ENCODE measurements at regions not wholly inside any gene's neighbourhood (a gene's known extent, or its start where the extent isn't known, plus 50 kb on each side); places are given as distances from the start of the nearest gene placed in this dataset.
"Not testable (repeated sequence)": the region's sequence is repeated elsewhere in the genome, so short reads cannot be mapped to it uniquely, and the experiment has no call there.

DNA sequence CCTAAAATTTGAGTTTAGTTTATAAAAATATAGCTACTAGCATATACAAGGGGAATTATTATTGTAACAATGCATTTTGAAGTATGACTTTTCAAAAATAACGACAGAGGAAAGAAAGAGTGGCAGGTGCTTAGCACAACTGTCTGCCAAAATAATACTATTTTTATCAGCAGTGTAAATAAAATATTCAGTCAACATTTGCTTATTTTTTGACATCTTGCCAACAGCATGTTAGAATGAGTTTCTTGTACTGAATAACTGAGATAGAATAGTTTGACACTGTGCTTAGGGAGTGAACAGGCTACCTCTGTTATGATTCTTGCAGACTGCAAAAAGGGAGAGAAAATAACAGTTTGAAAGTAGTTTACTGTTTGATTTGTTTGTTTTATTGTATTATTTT lies 909.8 kb downstream of the BRINP3 start:
- no peak overlapping the region for H3K27ac ChIP-seq
- no peak for DNase-seq (ENCODE audit: low read depth, low spot score)

DNA sequence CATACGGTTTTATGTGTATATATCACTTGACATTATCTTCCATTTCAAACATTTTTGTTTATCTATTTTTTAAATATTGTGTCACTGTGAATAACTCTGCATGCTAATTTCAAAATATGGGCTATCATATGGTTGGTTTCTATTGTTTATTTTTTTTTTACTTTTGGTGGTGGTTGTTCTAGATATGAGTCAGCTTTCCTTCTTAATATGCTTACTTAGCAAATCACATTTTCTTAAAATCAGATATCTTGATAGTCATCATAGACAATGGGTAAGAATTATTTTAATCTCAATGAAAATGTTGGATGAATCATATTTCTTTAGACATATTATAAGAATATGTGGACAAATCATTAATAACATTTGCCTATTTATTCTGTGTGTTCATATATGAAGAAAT lies 881.5 kb downstream of the BRINP3 start:
- H3K27ac ChIP-seq = no peak overlapping the region
- no peak for DNase-seq (ENCODE audit: low read depth, low spot score)

DNA sequence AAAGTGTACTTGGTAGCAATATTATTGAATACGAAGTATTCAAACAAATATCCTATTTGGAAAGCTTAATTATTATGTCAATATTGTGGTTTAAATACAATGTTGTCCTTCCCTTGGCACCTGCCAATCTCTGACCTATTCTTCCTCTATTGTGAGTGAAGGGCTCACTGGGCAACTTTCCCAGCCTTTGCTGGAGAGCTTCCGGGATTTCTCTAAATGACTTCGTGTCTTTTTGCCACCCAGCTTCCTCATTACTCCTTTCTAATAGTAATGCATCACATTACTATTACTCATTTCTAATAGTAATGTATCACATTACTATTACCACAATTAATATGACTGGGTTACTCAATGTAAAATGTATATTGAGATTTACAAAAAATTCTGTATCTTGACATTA lies 880.6 kb downstream of the BRINP3 start:
- peak; percentile 2 for DNase-seq (ENCODE audit: low read depth, low spot score)
- H3K27ac ChIP-seq = no peak overlapping the region

DNA sequence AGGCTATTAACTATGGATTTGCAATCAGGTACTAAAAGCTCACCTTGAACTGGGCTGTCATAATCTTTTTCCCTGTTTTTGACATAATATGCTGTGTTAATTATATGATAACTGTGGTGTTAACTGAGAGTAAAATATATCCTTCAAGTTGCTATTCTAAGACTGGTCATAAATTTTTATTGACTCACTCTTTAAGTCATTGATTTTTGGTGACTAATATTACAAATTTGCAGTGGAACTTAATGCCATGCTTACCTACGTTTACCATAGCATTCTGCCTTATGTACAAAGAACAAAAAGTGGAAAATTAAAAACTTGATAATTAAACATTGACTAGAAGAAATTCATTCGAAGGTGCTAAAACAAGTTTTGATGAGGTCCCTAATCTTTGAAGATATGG lies 872.4 kb downstream of the BRINP3 start:
- no peak for DNase-seq (ENCODE audit: low read depth, low spot score)
- no peak overlapping the region for H3K27ac ChIP-seq

DNA sequence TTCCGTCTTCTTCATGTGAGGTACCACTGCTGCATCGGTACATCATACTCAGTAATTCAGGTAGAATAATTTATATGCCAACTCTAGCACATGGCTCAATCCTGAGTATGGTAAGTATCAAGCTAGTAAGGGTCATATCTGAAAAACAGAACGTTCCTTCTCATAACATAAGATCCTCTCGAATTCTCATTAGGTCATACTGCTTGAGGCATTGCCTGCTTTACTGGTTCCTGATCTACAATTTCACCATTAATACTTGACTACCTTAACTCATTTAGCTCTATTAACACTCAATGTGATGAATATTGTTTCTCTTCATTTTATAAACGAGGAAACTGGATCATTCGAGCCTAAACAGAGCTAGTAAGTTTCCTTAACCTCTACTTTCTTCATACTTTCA lies 871.6 kb downstream of the BRINP3 start:
- DNase-seq (ENCODE audit: low read depth, low spot score) = no peak
- H3K27ac ChIP-seq = no peak overlapping the region

DNA sequence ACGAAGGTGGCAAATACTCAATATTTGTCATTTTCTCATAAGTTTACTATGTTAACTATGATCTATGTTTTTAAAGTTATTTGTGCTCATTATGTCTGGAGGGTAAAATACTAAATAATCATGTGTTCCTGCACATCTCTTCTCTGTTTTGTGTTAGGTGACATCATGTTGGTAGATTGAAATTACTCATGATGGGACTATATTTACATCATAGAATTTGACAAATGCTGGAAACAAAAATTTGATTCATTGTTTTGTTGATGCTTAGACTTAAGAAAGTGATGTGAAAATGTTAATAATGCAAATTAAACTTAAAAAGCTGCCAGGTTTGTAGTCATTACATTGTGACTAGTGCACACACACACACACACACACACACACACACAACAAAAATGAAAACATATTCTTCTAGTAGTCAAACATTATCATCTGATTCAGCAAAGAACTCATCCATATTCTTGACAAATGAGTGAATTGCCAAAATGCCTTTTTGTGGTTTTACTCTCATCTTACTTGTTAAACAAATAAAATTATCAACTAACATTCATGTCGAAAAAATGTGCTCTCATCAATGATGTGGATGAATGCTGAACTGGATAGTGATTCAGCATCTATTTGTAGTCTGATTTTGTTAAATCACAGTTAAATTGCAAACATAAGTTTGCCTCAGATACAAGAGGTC lies 870.7 kb downstream of the BRINP3 start:
- DNase-seq (ENCODE audit: low read depth, low spot score) = peak; percentile 48
- no peak overlapping the region for H3K27ac ChIP-seq

DNA sequence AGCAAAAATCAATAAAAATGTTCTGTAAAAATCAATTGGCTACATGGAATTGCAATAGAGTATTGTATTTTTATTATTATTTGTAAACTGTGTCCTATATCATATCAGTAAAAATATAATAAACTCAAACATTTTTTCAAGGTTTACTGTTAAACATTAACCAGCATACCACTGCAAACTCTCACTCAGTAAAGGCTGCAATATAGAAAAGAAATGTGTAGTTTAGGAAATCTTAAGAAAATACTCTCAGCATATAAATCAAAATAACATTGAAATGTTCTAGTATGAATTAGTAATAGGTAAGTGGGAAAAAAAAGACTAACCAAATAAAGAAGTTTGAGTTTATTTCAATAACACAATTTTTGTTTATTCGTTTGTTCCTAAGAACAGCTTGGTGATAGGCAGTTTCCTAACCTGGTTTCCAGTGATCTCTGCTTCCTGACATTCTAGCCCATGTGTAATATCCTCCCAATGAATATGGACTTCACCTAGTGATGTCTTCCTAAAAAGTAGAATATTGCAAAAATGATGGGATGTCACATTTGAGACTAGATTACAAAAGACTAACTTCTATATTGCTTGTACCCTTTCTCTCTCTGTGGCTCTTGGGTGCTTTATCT lies 870.1 kb downstream of the BRINP3 start:
- H3K27ac ChIP-seq = no peak overlapping the region
- no peak for DNase-seq (ENCODE audit: low read depth, low spot score)

DNA sequence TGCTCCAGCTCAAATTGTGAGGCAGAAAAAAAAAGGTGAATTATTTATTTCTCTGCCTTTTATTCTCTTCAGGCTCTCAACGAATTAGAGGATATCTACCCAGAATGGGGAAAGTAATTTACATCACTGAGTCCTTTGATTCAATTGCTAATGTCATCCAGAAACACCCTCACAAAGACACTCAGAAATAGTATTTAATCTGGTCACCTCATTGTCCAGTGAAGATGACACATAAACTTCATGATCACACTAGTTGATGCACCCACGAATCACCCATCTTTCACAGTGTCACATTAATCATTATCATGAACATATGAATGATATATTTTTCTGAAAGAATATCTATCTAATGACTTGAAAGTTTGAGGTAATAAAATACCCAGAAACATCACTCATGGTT lies 868.5 kb downstream of the BRINP3 start:
- H3K27ac ChIP-seq = no peak overlapping the region
- DNase-seq (ENCODE audit: low read depth, low spot score) = no peak

DNA sequence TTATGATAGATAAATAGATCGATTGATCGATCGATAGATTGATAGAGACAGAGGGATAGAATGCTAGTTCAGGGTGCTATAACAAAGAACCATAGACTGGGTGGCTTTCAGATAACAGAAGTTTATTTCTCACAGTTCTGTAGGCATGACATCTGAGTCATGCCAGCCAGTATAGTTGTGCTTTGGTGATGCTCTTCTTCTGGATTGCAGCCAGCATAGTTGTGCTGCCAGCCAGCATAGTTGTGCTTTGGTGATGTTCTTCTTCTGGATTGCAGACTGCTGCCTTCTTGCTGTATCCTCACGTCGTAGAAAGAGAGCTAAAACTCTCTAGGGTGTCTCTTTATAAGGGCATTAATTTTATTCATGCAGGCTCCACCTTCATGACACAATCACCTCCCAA lies 860.8 kb downstream of the BRINP3 start:
- DNase-seq (ENCODE audit: low read depth, low spot score) = peak; percentile 41
- no peak overlapping the region for H3K27ac ChIP-seq

DNA sequence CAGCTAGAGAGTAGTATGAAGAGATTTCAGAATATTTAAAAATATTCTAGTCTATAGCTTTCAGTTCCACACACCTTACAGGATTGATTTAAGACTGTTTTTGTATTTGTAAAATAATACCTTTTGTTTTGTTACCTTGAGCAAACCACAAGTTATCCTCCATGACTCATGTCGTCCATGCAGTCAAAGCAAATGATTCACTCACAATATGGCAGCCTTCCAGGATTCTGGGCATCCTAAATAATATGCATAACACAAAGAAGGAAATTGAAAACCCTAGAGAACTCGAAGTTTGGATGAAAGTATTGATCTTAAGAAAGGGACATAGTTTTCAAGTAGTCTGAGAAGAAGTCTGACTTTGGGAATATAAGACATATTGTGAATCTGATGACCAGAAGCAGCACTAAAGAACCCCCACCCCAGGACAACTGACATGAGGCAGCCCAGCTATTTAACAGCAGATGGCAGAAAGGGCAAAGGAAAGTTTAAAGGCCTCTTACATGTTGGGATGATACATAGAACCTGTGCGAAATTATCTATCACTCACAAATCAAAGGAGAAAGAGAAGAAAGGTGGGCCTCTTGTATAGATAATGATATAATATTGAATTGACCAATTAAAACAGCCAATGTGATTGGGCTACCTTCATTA lies 857.9 kb downstream of the BRINP3 start:
- peak; percentile 89 for DNase-seq (ENCODE audit: low read depth, low spot score)
- no peak overlapping the region for H3K27ac ChIP-seq

DNA sequence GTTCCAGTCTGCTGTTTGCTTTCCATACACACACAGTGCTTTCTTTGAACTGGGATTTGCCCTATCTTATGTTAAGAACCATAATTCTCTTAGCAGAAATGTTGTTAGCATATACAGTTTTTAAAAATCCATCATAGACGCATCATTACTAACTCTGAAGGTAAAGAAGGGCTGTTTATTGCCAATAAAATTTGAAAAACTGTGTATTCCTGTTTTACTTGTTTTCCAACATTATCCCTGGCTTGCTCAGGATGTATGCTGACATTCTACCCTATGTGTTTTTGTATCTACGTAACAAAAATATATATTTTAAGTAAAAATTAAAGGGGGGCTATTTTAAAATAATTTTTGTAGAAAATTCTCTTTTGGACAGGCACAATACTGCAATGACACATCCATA lies 857.2 kb downstream of the BRINP3 start:
- no peak overlapping the region for H3K27ac ChIP-seq
- DNase-seq (ENCODE audit: low read depth, low spot score) = no peak

DNA sequence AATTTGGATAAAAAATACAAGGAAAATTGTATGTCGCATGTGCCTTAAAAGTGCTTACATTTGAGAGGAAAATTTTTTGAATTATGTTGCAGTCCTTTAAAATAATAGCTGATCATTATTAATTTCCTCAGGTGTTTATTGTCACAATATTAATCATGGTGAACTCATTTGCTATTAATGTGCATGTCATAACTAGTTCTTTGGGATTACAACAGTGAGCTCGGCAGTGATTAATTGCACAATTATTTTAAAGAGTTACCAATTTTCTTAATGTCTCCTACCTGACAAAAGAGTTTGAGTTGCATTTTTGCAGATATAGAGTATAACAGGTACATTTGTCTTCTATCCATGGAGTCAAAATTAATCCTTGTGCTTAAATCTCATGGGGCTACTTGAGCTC lies 854.3 kb downstream of the BRINP3 start:
- no peak overlapping the region for H3K27ac ChIP-seq
- DNase-seq (ENCODE audit: low read depth, low spot score) = no peak

DNA sequence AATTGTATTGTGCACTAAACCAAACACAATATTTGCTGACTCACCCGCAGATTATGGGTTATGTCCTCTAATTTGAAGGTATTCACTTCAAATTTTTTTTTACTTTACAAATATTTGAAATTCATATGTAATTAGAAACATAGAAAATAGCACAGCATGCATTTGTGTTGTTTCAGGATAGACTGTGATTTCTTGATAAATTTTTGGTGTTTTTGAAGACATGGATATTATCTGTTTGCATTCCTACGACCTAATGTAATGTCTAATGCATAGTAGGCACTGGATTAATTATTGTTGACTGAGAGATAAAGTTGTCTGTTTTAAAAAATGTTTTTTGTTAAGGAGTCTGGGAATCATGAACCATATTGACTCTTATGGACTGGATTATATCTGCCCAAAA lies 850.2 kb downstream of the BRINP3 start:
- DNase-seq (ENCODE audit: low read depth, low spot score) = no peak
- no peak overlapping the region for H3K27ac ChIP-seq

DNA sequence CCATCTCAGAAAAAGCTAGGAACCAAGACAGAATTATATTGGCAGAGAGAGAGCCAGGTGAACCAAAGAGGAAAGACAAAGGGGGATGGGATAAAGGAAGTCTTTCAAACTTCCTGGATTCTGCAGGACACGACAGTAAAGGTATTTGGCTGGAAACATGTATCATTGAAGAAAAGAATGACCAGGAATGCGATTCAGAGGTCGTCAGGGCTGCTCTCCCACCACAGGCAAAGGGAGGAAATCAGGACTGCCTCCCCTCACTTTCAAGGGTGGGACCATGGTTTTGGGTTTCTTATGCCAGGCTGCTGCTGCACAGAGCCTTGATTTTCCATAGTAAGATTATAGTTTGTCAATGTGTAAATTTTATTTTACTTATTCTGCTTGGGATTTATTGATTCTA lies 848.8 kb downstream of the BRINP3 start:
- DNase-seq (ENCODE audit: low read depth, low spot score) = no peak
- H3K27ac ChIP-seq = no peak overlapping the region

DNA sequence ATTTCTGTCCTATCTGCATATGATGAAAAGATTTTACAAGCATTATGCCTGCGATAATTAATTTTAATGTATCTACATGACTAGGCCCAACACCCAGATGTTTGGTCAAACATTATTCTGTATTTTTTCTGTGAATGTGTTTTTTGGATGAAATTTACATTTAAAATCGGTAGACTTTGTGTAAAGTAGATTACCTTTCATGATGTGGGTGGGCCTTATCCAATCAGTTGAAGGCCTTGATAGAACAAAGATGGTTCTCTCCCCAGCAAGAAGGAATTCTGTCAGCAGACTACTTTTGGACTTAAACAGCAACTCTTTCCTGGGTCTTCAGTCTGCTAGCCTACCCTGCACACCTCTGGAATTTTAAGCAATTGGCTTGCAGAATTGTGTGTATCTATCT lies 844.0 kb downstream of the BRINP3 start:
- no peak overlapping the region for H3K27ac ChIP-seq
- no peak for DNase-seq (ENCODE audit: low read depth, low spot score)

DNA sequence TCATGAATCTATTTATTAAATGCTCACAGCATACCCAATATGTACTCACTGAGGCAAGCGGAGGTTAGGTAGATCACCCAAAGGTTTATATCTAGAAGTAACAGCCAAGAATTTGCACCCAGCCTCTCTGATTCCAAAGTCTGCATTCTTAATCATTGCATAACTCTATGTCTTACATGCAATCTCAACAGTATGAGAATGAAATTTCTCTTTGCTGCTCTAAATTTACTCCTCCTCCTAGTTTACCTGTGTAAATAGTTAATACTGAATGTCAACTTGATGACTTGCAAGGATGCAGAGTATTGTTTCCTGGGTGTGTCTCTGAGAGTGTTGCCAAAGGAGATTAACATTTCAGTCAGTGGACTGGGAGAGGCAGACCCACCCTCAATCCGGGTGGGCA lies 840.6 kb downstream of the BRINP3 start:
- no peak for DNase-seq (ENCODE audit: low read depth, low spot score)
- no peak overlapping the region for H3K27ac ChIP-seq

DNA sequence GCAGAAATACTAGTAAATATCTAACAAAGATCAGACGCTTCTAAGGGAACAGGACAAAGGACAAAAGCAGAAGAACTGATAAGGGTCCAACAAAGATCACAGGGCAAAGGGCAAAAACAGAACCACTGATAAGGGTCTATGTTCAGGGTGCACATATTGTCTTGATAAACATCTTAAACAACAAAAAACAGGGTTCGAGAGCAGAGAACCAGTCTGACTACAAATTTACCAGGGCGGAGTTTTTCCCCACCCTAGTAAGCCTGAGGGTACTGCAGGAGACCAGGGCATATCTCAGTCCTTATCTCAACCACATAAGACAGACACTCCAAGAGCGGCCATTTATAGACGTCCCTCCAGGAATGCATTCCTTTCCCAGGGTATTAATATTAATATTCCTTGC lies 833.5 kb downstream of the BRINP3 start:
- H3K27ac ChIP-seq; DNase-seq (ENCODE audit: low read depth, low spot score): not testable (repeated sequence)

DNA sequence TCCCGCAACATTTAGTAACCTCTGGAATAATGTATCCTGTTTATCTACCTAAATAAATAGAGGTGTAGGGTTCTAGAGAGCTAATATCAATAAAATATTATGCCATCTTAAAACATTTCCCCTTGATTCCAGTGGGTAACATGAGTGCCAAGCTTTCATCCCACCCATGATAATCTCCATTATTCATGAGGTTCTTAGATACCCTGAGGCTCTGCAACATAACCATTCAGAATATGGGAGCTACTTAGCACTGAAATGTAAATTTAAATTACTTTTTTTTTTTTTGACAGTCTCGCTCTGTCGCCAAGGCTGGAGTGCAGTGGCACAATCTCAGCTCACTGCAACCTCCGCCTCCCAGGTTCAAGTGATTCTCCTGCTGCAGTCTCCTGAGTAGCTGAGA lies 832.7 kb downstream of the BRINP3 start:
- no peak for DNase-seq (ENCODE audit: low read depth, low spot score)

DNA sequence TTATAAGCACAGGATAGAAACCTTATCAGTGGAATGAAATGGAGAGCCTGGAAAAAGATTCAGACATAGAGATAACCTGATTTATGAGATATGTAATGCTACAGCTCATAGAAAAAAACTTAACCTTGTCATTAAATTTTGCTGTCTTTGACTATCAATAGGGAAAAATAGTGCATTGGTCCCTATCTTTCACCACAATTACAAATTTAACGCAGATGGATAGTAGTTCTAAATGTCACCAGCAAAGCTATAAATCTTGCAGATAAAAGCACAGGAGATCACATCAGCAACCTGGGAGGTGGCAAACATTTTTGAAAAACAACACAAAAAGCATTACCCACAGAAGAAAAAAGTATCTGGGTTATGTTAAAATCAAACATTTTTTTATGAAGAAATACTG lies 831.6 kb downstream of the BRINP3 start:
- no peak for DNase-seq (ENCODE audit: low read depth, low spot score)
- no peak overlapping the region for H3K27ac ChIP-seq

More for the DNA sequence above, 832.7 kb downstream of the BRINP3 start:
- H3K27ac ChIP-seq = no peak overlapping the region

DNA sequence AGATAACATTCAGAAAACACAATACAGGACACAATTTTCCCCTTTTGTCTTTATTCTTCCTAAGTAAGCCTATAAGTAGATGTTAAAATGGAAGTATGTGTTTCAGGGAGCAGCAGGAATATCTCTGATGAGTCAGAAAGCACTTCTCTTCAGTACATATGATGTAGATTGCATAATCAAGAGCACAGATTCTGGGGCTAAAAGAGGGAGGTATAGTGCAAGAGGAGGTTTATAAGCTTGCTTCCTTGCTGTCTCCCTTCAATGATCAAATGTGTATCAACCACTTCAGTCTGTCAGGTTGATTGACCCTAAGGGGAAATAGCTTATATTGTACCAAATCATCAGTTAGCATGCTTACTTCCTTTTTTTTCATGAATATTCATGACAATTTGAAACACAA lies 822.8 kb downstream of the BRINP3 start:
- no peak overlapping the region for H3K27ac ChIP-seq
- no peak for DNase-seq (ENCODE audit: low read depth, low spot score)

DNA sequence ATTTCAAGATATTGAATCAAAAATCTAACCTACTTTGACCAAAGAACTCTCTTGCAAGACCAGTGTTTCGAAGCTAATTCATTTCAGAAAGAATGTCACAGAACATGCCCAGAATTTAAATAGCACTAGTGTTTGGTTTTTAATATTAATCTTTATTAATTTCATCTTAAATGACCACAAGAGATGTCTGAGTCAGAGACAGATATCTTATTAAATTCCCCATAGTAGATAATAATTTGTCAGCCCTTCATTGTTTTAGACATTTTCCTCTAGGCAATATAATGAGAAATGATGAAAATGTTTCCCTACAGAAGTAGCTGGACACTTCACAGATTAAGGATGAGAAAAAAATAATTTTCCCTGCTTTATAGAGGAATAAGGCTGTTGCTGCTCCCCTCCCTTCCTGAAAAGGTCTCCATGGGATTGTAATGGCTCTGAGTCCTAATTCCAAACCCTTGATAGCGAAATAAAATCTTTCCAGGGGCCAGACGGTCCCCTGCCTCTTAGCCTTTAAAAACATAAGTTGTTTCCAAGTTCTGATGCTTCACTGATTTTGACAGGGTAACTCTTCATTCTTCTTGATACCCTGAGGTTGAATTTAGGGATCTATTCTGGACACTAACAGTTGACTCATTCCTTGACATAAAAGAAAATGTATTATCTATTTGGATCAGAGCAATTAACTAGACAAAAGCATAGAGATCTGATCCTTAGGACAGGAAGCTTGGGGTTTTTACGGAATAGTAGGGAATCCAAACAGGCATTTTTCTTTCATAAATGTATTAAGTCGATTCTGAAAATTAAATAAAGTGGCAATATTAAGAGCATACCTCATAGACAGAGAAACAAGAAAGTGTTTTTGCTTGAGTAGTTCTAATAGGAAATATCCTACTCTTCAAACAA lies 820.8 kb downstream of the BRINP3 start:
- DNase-seq (ENCODE audit: low read depth, low spot score) = no peak
- H3K27ac ChIP-seq = peak overlapping the region; percentile 76
